H9 (cell line): ENCODE measurements at regions not wholly inside any gene's neighbourhood (a gene's known extent, or its start where the extent isn't known, plus 50 kb on each side); places are given as distances from the start of the nearest gene placed in this dataset.

Source experiments
- DNase-seq: peaks from one replicate; pipeline ENCODE4 v3.0.0-alpha.2; 2017
- H2AFZ ChIP-seq: one replicate; pipeline ENCODE4 v1.6.1; 2013; ENCODE audit warnings: mild to moderate bottlenecking, low read length, control low read depth, moderate library complexity
- H2AK5ac ChIP-seq: 2 replicates; pipeline ENCODE4 v1.6.1; 2013; ENCODE audit warnings: low read length, control low read depth, mixed read lengths; ENCODE audit not compliant: insufficient read length
- H2BK120ac ChIP-seq: one replicate; pipeline ENCODE4 v1.6.1; 2013; ENCODE audit warnings: low read depth, mild to moderate bottlenecking, low read length, control low read depth, inconsistent platforms; ENCODE audit not compliant: poor library complexity, severe bottlenecking
- H2BK12ac ChIP-seq: 2 replicates; pipeline ENCODE4 v1.6.1; 2013; ENCODE audit warnings: low read length, control low read depth, mixed read lengths, low read depth; ENCODE audit not compliant: insufficient read length
- H2BK15ac ChIP-seq: 2 replicates; pipeline ENCODE4 v1.6.1; 2013; ENCODE audit warnings: low read depth, low read length, control low read depth
- H2BK20ac ChIP-seq: one replicate; pipeline ENCODE4 v1.6.1; 2013; ENCODE audit warnings: low read depth, mild to moderate bottlenecking, low read length, control low read depth, inconsistent platforms; ENCODE audit not compliant: poor library complexity, severe bottlenecking
- H2BK5ac ChIP-seq: 2 replicates; pipeline ENCODE4 v1.6.1; 2013; ENCODE audit warnings: low read length, control low read depth, mixed read lengths; ENCODE audit not compliant: insufficient read length
- H3K14ac ChIP-seq: 2 replicates; pipeline ENCODE4 v1.6.1; 2013; ENCODE audit warnings: low read length, control low read depth; ENCODE audit not compliant: insufficient read depth
- H3K18ac ChIP-seq: 2 replicates; pipeline ENCODE4 v1.6.1; 2013; ENCODE audit warnings: low read depth, mild to moderate bottlenecking, mixed read lengths, low read length, control low read depth; ENCODE audit not compliant: insufficient read length
- H3K23ac ChIP-seq: 2 replicates; pipeline ENCODE4 v1.6.1; 2013; ENCODE audit warnings: low read length, control low read depth, mixed read lengths, low read depth; ENCODE audit not compliant: insufficient read length
- H3K23me2 ChIP-seq: 2 replicates; pipeline ENCODE4 v1.6.1; 2013; ENCODE audit warnings: low read depth, mild to moderate bottlenecking, mixed read lengths, low read length, control low read depth; ENCODE audit not compliant: insufficient read length, poor library complexity, severe bottlenecking
- H3K27ac ChIP-seq: 2 replicates; pipeline ENCODE4 v1.5.1; 2013; ENCODE audit warnings: low read length, control low read depth, mixed read lengths, low read depth; ENCODE audit not compliant: insufficient read length
- H3K27me3 ChIP-seq: 2 replicates; pipeline ENCODE4 v1.6.1; 2013; ENCODE audit warnings: low read length, control low read depth, inconsistent platforms; ENCODE audit not compliant: insufficient read depth
- H3K4ac ChIP-seq: 2 replicates; pipeline ENCODE4 v1.6.1; 2013; ENCODE audit warnings: low read depth, mild to moderate bottlenecking, control low read depth, inconsistent platforms, low read length, moderate library complexity
- H3K4me1 ChIP-seq: 2 replicates; pipeline ENCODE4 v1.6.1; 2013; ENCODE audit warnings: low read length, control low read depth, inconsistent platforms; ENCODE audit not compliant: insufficient read depth
- H3K4me2 ChIP-seq: 2 replicates; pipeline ENCODE4 v1.6.1; 2013; ENCODE audit warnings: low read length, control low read depth, mixed read lengths; ENCODE audit not compliant: insufficient read length, insufficient read depth
- H3K56ac ChIP-seq: 2 replicates; pipeline ENCODE4 v1.6.1; 2013; ENCODE audit warnings: low read depth, mild to moderate bottlenecking, mixed read lengths, low read length, control low read depth; ENCODE audit not compliant: insufficient read length
- H3K79me1 ChIP-seq: 2 replicates; pipeline ENCODE4 v1.6.1; 2013; ENCODE audit warnings: low read depth, mild to moderate bottlenecking, moderate library complexity, low read length, control low read depth, inconsistent platforms; ENCODE audit not compliant: insufficient read depth, poor library complexity, severe bottlenecking
- H3K79me2 ChIP-seq: 2 replicates; pipeline ENCODE4 v1.6.1; 2013; ENCODE audit warnings: low read length, control low read depth, inconsistent platforms; ENCODE audit not compliant: insufficient read depth
- H3K9ac ChIP-seq: 2 replicates; pipeline ENCODE4 v1.6.1; 2013; ENCODE audit warnings: low read length, control low read depth, mixed read lengths; ENCODE audit not compliant: insufficient read length; ENCODE audit errors: extremely low read depth
- H3K9me3 ChIP-seq: one replicate; pipeline ENCODE4 v1.6.1; 2013; ENCODE audit warnings: low read depth, low read length, inconsistent platforms; ENCODE audit not compliant: control insufficient read depth
- H3T11ph ChIP-seq: one replicate; pipeline ENCODE4 v1.6.1; 2013; ENCODE audit warnings: mild to moderate bottlenecking, low read length, control low read depth, inconsistent platforms
- H4K20me1 ChIP-seq: one replicate; pipeline ENCODE4 v1.6.1; 2013; ENCODE audit not compliant: control insufficient read depth, insufficient read length, insufficient read depth
- H4K5ac ChIP-seq: 2 replicates; pipeline ENCODE4 v1.6.1; 2013; ENCODE audit warnings: low read depth, mild to moderate bottlenecking, mixed read lengths, low read length, control low read depth; ENCODE audit not compliant: insufficient read length
- H4K8ac ChIP-seq: replicated peaks from 2 replicates; pipeline ENCODE4 v1.6.1; 2013; ENCODE audit warnings: low read length, control low read depth, mixed read lengths, low read depth; ENCODE audit not compliant: insufficient read length
- H4K91ac ChIP-seq: 2 replicates; pipeline ENCODE4 v1.6.1; 2013; ENCODE audit warnings: low read depth, mild to moderate bottlenecking, moderate library complexity, mixed read lengths, low read length, control low read depth; ENCODE audit not compliant: insufficient read length
- H3K27ac Mint-ChIP-seq, 3 experiments: 2 replicates in 2 of 3; 3 replicates in 1 of 3; pipeline ENCODE4 v1.8.0; 2020 to 2021; ENCODE audit warnings: mixed read lengths in 3 of 3, mild to moderate bottlenecking in 1 of 3, moderate library complexity in 1 of 3
- H3K27me3 Mint-ChIP-seq: 2 replicates; pipeline ENCODE4 v1.8.0; 2021; ENCODE audit warnings: low read depth, mild to moderate bottlenecking, moderate library complexity, mixed read lengths
- H3K36me3 Mint-ChIP-seq, 3 experiments: 2 replicates in 2 of 3; 3 replicates in 1 of 3; pipeline ENCODE4 v1.8.0; 2020 to 2021; ENCODE audit warnings: low read depth in 3 of 3, mixed read lengths in 3 of 3; ENCODE audit not compliant: insufficient read depth in 1 of 3
- H3K4me1 Mint-ChIP-seq, 2 experiments: 2 replicates each; pipeline ENCODE4 v1.8.0; 2020; ENCODE audit warnings: mixed read lengths in 2 of 2
- H3K4me3 Mint-ChIP-seq, 2 experiments: 2 replicates in 1 of 2; 3 replicates in 1 of 2; pipeline ENCODE4 v1.8.0; 2020 to 2021; ENCODE audit warnings: mild to moderate bottlenecking in 2 of 2, mixed read lengths in 2 of 2, moderate library complexity in 1 of 2
- H3K9me3 Mint-ChIP-seq, 2 experiments: 2 replicates in 1 of 2; 3 replicates in 1 of 2; pipeline ENCODE4 v1.8.0; 2020; ENCODE audit warnings: mild to moderate bottlenecking in 2 of 2, mixed read lengths in 2 of 2, moderate library complexity in 1 of 2
- WGBS: extraction: QIAGEN DNeasy Blood & Tissue Kit; methylation state at CpG from one replicate; pipeline ENCODE4 v1.1.7; 2013; ENCODE audit warnings: missing lambda C conversion rate, low lambda C conversion rate, mixed read lengths; ENCODE audit not compliant: insufficient read length; ENCODE audit errors: extremely low coverage; 5-methylcytosine and 5-hydroxymethylcytosine counted together
- TF ChIP-seq, protein P1 (sequence below): fragments of 200-600 bp; sonication (generic); conservative IDR thresholded peaks from 3 replicates; pipeline ENCODE4 v1.8.0; 2021; ENCODE audit warnings: antibody characterized with exemption, mild to moderate bottlenecking

GRCh38 chr6:156719395-156719719, 57.8 kb upstream of the ARID1B start:
- H3K14ac ChIP-seq: peak overlapping the region; percentile 62; the same call in 1 of the 2 replicates
- Mint-ChIP-seq H3K9me3 (peaks cover 3 to 4% of the 10 kb centered on the region in 2 experiments; a peak in 3 of 5 replicates), H3K36me3 (peaks cover 0 to 15% (median 0%) of the 10 kb centered on the region in 3 experiments; a peak in 3 of 7 replicates), H3K27ac (peak overlapping the region in 2 of 3 experiments; percentile 81 to 93; a peak in 5 of 7 replicates), H3K27me3 (no peaks in the 10 kb centered on the region; the same call in none of the 2 replicates), H3K4me1 (peaks cover 28 to 41% of the 10 kb centered on the region in 2 experiments), H3K4me3 (peak overlapping the region in 1 of 2 experiments; percentile 27; a peak in 1 of 5 replicates)
- no CpG with 5 or more reads among the region's 13 CpGs for WGBS
- no peak overlapping the region for H3K4ac ChIP-seq
- H3K27me3 ChIP-seq: no peaks in the 10 kb centered on the region
- no peak overlapping the region for H3K27ac ChIP-seq
- no peak overlapping the region for H3K23ac ChIP-seq
- H4K91ac ChIP-seq: no peak overlapping the region
- H3K79me2 ChIP-seq: no peaks in the 10 kb centered on the region
- H4K8ac ChIP-seq: no peak overlapping the region
- peak overlapping the region; percentile 51 for H2AFZ ChIP-seq
- no peaks in the 10 kb centered on the region for H3K9me3 ChIP-seq
- H3K18ac ChIP-seq: peak overlapping the region; percentile 18
- peaks cover 7% of the 10 kb centered on the region; the same call in 1 of the 2 replicates for H3K4me1 ChIP-seq
- H2BK12ac ChIP-seq: no peak overlapping the region
- no peak overlapping the region for H2BK5ac ChIP-seq
- H3K79me1 ChIP-seq: no peaks in the 10 kb centered on the region
- H3K4me2 ChIP-seq: no peak overlapping the region
- no peak overlapping the region for H4K5ac ChIP-seq
- no peak for DNase-seq
- TF ChIP-seq, protein P1, sequence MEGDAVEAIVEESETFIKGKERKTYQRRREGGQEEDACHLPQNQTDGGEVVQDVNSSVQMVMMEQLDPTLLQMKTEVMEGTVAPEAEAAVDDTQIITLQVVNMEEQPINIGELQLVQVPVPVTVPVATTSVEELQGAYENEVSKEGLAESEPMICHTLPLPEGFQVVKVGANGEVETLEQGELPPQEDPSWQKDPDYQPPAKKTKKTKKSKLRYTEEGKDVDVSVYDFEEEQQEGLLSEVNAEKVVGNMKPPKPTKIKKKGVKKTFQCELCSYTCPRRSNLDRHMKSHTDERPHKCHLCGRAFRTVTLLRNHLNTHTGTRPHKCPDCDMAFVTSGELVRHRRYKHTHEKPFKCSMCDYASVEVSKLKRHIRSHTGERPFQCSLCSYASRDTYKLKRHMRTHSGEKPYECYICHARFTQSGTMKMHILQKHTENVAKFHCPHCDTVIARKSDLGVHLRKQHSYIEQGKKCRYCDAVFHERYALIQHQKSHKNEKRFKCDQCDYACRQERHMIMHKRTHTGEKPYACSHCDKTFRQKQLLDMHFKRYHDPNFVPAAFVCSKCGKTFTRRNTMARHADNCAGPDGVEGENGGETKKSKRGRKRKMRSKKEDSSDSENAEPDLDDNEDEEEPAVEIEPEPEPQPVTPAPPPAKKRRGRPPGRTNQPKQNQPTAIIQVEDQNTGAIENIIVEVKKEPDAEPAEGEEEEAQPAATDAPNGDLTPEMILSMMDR: no peak
- H3K9ac ChIP-seq: no peak overlapping the region
- H2BK120ac ChIP-seq: no peak overlapping the region
- no peak overlapping the region for H2BK20ac ChIP-seq
- no peaks in the 10 kb centered on the region for H3K23me2 ChIP-seq
- no peaks in the 10 kb centered on the region for H4K20me1 ChIP-seq
- H3T11ph ChIP-seq: no peak overlapping the region
- no peak overlapping the region for H2AK5ac ChIP-seq
- H2BK15ac ChIP-seq: no peak overlapping the region
- H3K56ac ChIP-seq: no peak overlapping the region
